ENCODE measurements at regions not wholly inside any gene's neighbourhood (a gene's known extent, or its start where the extent isn't known, plus 50 kb on each side); places are given as distances from the start of the nearest gene placed in this dataset.

DNA sequence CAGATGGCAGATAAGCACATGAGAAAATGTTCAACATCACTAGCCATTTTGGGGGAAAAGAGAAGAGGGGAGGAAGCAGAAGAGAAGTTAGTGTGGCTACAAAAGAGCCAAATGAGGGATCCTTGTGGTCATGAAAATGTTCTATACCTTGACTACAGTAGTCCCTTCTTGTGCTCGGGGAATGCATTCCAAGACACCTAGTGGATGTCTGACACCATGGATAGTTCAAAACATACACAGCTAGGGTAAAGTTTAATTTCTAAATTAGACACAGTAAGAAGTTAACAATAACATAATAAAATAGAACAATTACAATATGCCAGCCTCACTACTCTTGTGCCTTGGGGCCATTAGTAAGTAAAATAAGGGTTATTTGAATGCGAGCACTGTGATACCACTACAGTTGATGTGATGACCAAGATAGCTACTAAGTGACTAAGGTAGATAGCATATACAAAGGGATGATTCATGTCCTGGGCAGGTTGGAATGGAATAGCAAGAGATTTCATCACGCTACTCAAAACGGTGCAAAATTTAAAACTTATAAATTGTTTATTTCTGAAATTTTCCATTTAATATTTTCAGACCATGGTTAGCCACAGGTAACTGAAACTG is 344.1 kb downstream of the NR2F1-AS1 start:
- TF ChIP-seq, protein P1, sequence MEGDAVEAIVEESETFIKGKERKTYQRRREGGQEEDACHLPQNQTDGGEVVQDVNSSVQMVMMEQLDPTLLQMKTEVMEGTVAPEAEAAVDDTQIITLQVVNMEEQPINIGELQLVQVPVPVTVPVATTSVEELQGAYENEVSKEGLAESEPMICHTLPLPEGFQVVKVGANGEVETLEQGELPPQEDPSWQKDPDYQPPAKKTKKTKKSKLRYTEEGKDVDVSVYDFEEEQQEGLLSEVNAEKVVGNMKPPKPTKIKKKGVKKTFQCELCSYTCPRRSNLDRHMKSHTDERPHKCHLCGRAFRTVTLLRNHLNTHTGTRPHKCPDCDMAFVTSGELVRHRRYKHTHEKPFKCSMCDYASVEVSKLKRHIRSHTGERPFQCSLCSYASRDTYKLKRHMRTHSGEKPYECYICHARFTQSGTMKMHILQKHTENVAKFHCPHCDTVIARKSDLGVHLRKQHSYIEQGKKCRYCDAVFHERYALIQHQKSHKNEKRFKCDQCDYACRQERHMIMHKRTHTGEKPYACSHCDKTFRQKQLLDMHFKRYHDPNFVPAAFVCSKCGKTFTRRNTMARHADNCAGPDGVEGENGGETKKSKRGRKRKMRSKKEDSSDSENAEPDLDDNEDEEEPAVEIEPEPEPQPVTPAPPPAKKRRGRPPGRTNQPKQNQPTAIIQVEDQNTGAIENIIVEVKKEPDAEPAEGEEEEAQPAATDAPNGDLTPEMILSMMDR (IDR thresholded peaks at IDR 0.05; ENCODE audit: low read depth, low read length, poor library complexity, severe bottlenecking) = no peak
- TF ChIP-seq EZH2phosphoT487 (IDR thresholded peaks at IDR 0.05; ENCODE audit: borderline replicate concordance, low read length) = no peak
- no peaks in the 10 kb centered on the region for H4K20me1 ChIP-seq (ENCODE audit: control insufficient read depth, insufficient read depth, low read depth, low read length)
- H3K79me2 ChIP-seq (ENCODE audit: control insufficient read depth, low read length) = no peaks in the 10 kb centered on the region
- no peaks in the 10 kb centered on the region for H3K4me1 ChIP-seq (ENCODE audit: control insufficient read depth, low read length)
- H3K36me3 ChIP-seq (ENCODE audit: control insufficient read depth, low read length) = no peaks in the 10 kb centered on the region
- H3K27ac ChIP-seq (ENCODE audit: low read depth, low read length) = no peak overlapping the region
- H3K9me3 ChIP-seq (ENCODE audit: control insufficient read depth, insufficient read depth, low read length) = no peaks in the 10 kb centered on the region
- no peaks in the 10 kb centered on the region for H3K9me2 ChIP-seq (replicated peaks; ENCODE audit: control insufficient read depth, low read length)
- H3K4me2 ChIP-seq (ENCODE audit: low read length) = no peak overlapping the region
- no peaks in the 10 kb centered on the region for H3F3A ChIP-seq (ENCODE audit: control insufficient read depth, insufficient read depth)
- H3K27me3 ChIP-seq (ENCODE audit: control insufficient read depth, low read length) = no peaks in the 10 kb centered on the region
- no peak overlapping the region for H3K4me3 ChIP-seq (ENCODE audit: low read length)

DNA sequence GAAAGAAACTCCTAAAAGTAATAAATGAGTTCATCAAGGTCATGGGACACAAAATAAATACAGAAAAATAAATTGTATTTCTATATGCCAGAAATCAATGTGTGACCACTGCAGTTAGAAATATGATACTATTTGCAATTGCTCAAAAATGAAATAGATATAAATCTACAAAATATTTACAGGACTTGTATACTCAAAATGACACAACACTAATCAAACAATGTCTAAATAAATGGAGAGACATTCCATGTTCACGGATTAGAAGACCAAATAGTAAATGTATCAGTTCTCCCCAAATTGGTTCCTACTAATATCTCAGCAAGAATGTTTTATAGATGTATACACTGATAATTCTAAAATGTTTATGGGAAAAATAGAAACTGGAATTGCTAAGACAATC is 345.3 kb downstream of the NR2F1-AS1 start:
- Histone ChIP-seq H3K36me3 (ENCODE audit: control insufficient read depth, low read length) (no peaks in the 10 kb centered on the region), H3K9me3 (ENCODE audit: control insufficient read depth, insufficient read depth, low read length) (no peaks in the 10 kb centered on the region), H3K4me2 (ENCODE audit: low read length) (no peak overlapping the region), H3K4me3 (ENCODE audit: low read length) (no peak overlapping the region), H3K79me2 (ENCODE audit: control insufficient read depth, low read length) (no peaks in the 10 kb centered on the region), H3K27me3 (ENCODE audit: control insufficient read depth, low read length) (no peaks in the 10 kb centered on the region), H3K27ac (ENCODE audit: low read depth, low read length) (no peak overlapping the region), H4K20me1 (ENCODE audit: control insufficient read depth, insufficient read depth, low read depth, low read length) (no peaks in the 10 kb centered on the region), H3K9me2 (replicated peaks; ENCODE audit: control insufficient read depth, low read length) (no peaks in the 10 kb centered on the region), H3F3A (ENCODE audit: control insufficient read depth, insufficient read depth) (no peaks in the 10 kb centered on the region), H3K4me1 (ENCODE audit: control insufficient read depth, low read length) (no peaks in the 10 kb centered on the region)
- TF ChIP-seq, protein P1 (IDR thresholded peaks at IDR 0.05; ENCODE audit: low read depth, low read length, poor library complexity, severe bottlenecking) = no peak
- no peak for TF ChIP-seq EZH2phosphoT487 (IDR thresholded peaks at IDR 0.05; ENCODE audit: borderline replicate concordance, low read length)

DNA sequence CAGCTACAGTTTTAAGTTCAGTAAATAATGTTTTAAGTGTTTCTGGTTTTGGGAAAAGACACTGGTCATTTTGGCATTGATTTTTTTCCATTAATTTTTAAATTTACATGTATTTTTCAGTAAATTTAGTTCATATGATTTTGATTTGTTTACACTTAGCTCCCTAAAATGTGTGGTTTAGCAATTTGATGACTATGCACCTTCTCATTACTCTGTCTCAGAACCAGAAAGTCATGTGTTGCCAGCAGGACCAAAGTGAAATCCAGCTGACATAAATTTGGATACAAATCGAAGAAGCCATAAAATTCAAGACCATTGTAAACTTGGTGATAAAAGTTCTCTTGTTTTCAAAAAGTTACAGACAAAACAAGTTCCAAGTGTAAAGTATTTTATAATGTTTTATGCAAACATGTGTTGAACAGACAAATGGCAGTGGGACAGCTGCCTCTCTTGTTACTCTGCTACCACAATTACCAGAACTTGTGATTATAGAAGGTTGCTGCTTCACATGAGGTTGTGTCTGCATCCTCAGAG is 354.8 kb downstream of the NR2F1-AS1 start:
- no peaks in the 10 kb centered on the region for H3K4me1 ChIP-seq (ENCODE audit: control insufficient read depth, low read length)
- H3K4me3 ChIP-seq (ENCODE audit: low read length) = no peak overlapping the region
- no peaks in the 10 kb centered on the region for H3K27me3 ChIP-seq (ENCODE audit: control insufficient read depth, low read length)
- H3F3A ChIP-seq (ENCODE audit: control insufficient read depth, insufficient read depth) = no peaks in the 10 kb centered on the region
- H3K27ac ChIP-seq (ENCODE audit: low read depth, low read length) = no peak overlapping the region
- H3K79me2 ChIP-seq (ENCODE audit: control insufficient read depth, low read length) = no peaks in the 10 kb centered on the region
- H4K20me1 ChIP-seq (ENCODE audit: control insufficient read depth, insufficient read depth, low read depth, low read length) = no peaks in the 10 kb centered on the region
- TF ChIP-seq, protein P1 (IDR thresholded peaks at IDR 0.05; ENCODE audit: low read depth, low read length, poor library complexity, severe bottlenecking) = no peak
- TF ChIP-seq EZH2phosphoT487 (IDR thresholded peaks at IDR 0.05; ENCODE audit: borderline replicate concordance, low read length) = no peak
- no peaks in the 10 kb centered on the region for H3K9me2 ChIP-seq (replicated peaks; ENCODE audit: control insufficient read depth, low read length)
- no peaks in the 10 kb centered on the region for H3K9me3 ChIP-seq (ENCODE audit: control insufficient read depth, insufficient read depth, low read length)
- no peaks in the 10 kb centered on the region for H3K36me3 ChIP-seq (ENCODE audit: control insufficient read depth, low read length)
- H3K4me2 ChIP-seq (ENCODE audit: low read length) = no peak overlapping the region

All from DOHH2 (cell line).